Endodermal cell (in vitro differentiated cells): ENCODE measurements at regions not wholly inside any gene's neighbourhood (a gene's known extent, or its start where the extent isn't known, plus 50 kb on each side); places are given as distances from the start of the nearest gene placed in this dataset.
A peak's percentile ranks its signal among the peaks of the same experiment; 100 is the strongest.

ENCODE experiments used
- DNase-seq: peaks from one replicate; pipeline ENCODE4 v3.0.0-alpha.2; 2017
- H3K27ac ChIP-seq: 2 replicates; pipeline ENCODE4 v1.5.1; 2013; ENCODE audit warnings: mild to moderate bottlenecking, low read depth, low read length, moderate library complexity
- H3K27me3 ChIP-seq: 2 replicates; pipeline ENCODE4 v1.6.1; 2013; ENCODE audit warnings: mild to moderate bottlenecking, low read length, moderate library complexity; ENCODE audit not compliant: insufficient read depth, control insufficient read depth, poor library complexity, severe bottlenecking
- H3K36me3 ChIP-seq: 2 replicates; pipeline ENCODE4 v1.7.0; 2013; ENCODE audit warnings: mild to moderate bottlenecking, low read length, moderate library complexity; ENCODE audit not compliant: control insufficient read depth, insufficient read depth
- H3K4me1 ChIP-seq: one replicate; pipeline ENCODE4 v1.7.0; 2013; ENCODE audit warnings: low read length; ENCODE audit not compliant: control insufficient read depth, insufficient read depth
- H3K4me3 ChIP-seq: 2 replicates; pipeline ENCODE4 v1.5.1; 2013; ENCODE audit warnings: mild to moderate bottlenecking, low read length, moderate library complexity
- H3K9ac ChIP-seq: 2 replicates; pipeline ENCODE4 v1.6.1; 2013; ENCODE audit warnings: mild to moderate bottlenecking, low read length, moderate library complexity; ENCODE audit not compliant: poor library complexity, severe bottlenecking; ENCODE audit errors: extremely low read depth
- H3K9me3 ChIP-seq: 2 replicates; pipeline ENCODE4 v1.6.1; 2013; ENCODE audit warnings: mild to moderate bottlenecking, low read length, moderate library complexity; ENCODE audit not compliant: control insufficient read depth
- H3K27ac Mint-ChIP-seq: 2 replicates; pipeline ENCODE4 v1.8.0; 2020; ENCODE audit warnings: mixed read lengths
- H3K27me3 Mint-ChIP-seq: 2 replicates; pipeline ENCODE4 v1.8.0; 2021; ENCODE audit warnings: mild to moderate bottlenecking, mixed read lengths; ENCODE audit not compliant: insufficient read depth
- H3K36me3 Mint-ChIP-seq: 2 replicates; pipeline ENCODE4 v1.8.0; 2020; ENCODE audit warnings: low read depth, mixed read lengths
- H3K4me1 Mint-ChIP-seq: 2 replicates; pipeline ENCODE4 v1.8.0; 2020; ENCODE audit warnings: mixed read lengths
- H3K4me3 Mint-ChIP-seq: 2 replicates; pipeline ENCODE4 v1.8.0; 2020; ENCODE audit warnings: mild to moderate bottlenecking, moderate library complexity, mixed read lengths
- H3K9me3 Mint-ChIP-seq: 2 replicates; pipeline ENCODE4 v1.8.0; 2020; ENCODE audit warnings: mild to moderate bottlenecking, mixed read lengths
- CTCF ChIP-seq: fragments of 200-600 bp; sonication (generic); conservative IDR thresholded peaks from 2 replicates; pipeline ENCODE4 v1.5.0; 2021; ENCODE audit warnings: antibody characterized with exemption, mild to moderate bottlenecking
- WGBS, 2 experiments: methylation state at CpG; one replicate each; pipeline versions ENCODE4 v1.1.5 to v1.1.7; 2013; ENCODE audit warnings: missing lambda C conversion rate in 2 of 2, mixed read lengths in 1 of 2; ENCODE audit not compliant: insufficient coverage in 1 of 2, insufficient read length in 1 of 2; 5-methylcytosine and 5-hydroxymethylcytosine counted together

GRCh38 chr14:65336191-65336591, 76.3 kb upstream of the FUT8 start:
- H3K36me3 Mint-ChIP-seq = no peaks in the 10 kb centered on the region
- Histone ChIP-seq H3K36me3 (no peaks in the 10 kb centered on the region), H3K4me1 (peaks cover 12% of the 10 kb centered on the region), H3K9ac (no peak overlapping the region), H3K9me3 (no peaks in the 10 kb centered on the region), H3K27me3 (no peaks in the 10 kb centered on the region), H3K27ac (no peak overlapping the region), H3K4me3 (no peak overlapping the region)
- H3K4me1 Mint-ChIP-seq = peaks cover 31% of the 10 kb centered on the region
- WGBS, 2 experiments = 77 to 81% methylated on average over 2 of the region's 2 CpGs
- no peak overlapping the region for H3K4me3 Mint-ChIP-seq
- TF ChIP-seq CTCF = no peak
- DNase-seq = no peak
- H3K27ac Mint-ChIP-seq = no peak overlapping the region
- H3K27me3 Mint-ChIP-seq = peaks cover 21% of the 10 kb centered on the region
- H3K9me3 Mint-ChIP-seq = no peaks in the 10 kb centered on the region

- Histone ChIP-seq H3K4me1 (peaks cover 6% of the 10 kb centered on the region), H3K9ac (no peak overlapping the region), H3K27me3 (no peaks in the 10 kb centered on the region), H3K36me3 (no peaks in the 10 kb centered on the region), H3K4me3 (no peak overlapping the region), H3K9me3 (no peaks in the 10 kb centered on the region), H3K27ac (no peak overlapping the region)
- TF ChIP-seq CTCF = no peak
- peaks cover 17% of the 10 kb centered on the region for H3K4me1 Mint-ChIP-seq
- H3K4me3 Mint-ChIP-seq = no peak overlapping the region
- H3K36me3 Mint-ChIP-seq = no peaks in the 10 kb centered on the region
- H3K27me3 Mint-ChIP-seq = peaks cover 19% of the 10 kb centered on the region
- no peak for DNase-seq
- H3K27ac Mint-ChIP-seq = peak overlapping the region; percentile 38
- no peaks in the 10 kb centered on the region for H3K9me3 Mint-ChIP-seq
- WGBS, 2 experiments = 83 to 96% methylated on average over 2 to 4 of the region's 4 CpGs
These were observed 72.7 kb upstream of the FUT8 start for GRCh38 chr14:65339866-65340265.

GRCh38 chr14:65344011-65344410, 68.5 kb upstream of the FUT8 start:
- Mint-ChIP-seq H3K27ac (no peak overlapping the region), H3K36me3 (no peaks in the 10 kb centered on the region), H3K4me1 (peaks cover 5% of the 10 kb centered on the region), H3K4me3 (no peak overlapping the region), H3K27me3 (peaks cover 4% of the 10 kb centered on the region), H3K9me3 (no peaks in the 10 kb centered on the region)
- H3K4me1 ChIP-seq = no peaks in the 10 kb centered on the region
- no peaks in the 10 kb centered on the region for H3K27me3 ChIP-seq
- no peak overlapping the region for H3K27ac ChIP-seq
- no peak overlapping the region for H3K4me3 ChIP-seq
- DNase-seq = no peak
- WGBS, 2 experiments = 94 to 100% methylated on average over 3 to 5 of the region's 5 CpGs
- H3K36me3 ChIP-seq = no peaks in the 10 kb centered on the region
- no peak overlapping the region for H3K9ac ChIP-seq
- TF ChIP-seq CTCF = no peak
- H3K9me3 ChIP-seq = no peaks in the 10 kb centered on the region
